OCI-M1 (cell line): ENCODE measurements at regions not wholly inside any gene's neighbourhood (a gene's known extent, or its start where the extent isn't known, plus 50 kb on each side); places are given as distances from the start of the nearest gene placed in this dataset.

Experiments
- DNase-seq: peaks from one replicate; lab custom pipeline; 2025; lab: John Stamatoyannopoulos, UW

DNA sequence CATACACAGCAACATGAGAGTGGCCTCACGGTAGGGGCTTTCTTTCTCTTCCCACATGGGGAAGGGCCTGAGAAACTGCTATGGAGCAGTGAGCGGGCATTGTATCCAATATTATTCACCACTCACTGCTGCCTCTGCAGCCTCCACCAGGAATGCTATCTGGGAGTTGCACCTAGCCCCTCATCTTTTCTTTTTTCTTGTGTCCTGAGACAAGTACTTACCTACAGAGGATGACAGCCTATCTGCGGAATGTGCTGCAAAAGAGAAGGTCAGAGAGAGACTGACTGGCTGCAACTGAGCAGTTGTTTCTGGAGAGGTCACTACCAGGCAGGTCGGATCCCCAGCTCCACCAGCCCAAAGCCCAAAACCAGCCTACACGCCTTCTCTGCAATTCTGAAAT is 52.1 kb upstream of the HTATIP2 start:
- DNase-seq: no peak

DNA sequence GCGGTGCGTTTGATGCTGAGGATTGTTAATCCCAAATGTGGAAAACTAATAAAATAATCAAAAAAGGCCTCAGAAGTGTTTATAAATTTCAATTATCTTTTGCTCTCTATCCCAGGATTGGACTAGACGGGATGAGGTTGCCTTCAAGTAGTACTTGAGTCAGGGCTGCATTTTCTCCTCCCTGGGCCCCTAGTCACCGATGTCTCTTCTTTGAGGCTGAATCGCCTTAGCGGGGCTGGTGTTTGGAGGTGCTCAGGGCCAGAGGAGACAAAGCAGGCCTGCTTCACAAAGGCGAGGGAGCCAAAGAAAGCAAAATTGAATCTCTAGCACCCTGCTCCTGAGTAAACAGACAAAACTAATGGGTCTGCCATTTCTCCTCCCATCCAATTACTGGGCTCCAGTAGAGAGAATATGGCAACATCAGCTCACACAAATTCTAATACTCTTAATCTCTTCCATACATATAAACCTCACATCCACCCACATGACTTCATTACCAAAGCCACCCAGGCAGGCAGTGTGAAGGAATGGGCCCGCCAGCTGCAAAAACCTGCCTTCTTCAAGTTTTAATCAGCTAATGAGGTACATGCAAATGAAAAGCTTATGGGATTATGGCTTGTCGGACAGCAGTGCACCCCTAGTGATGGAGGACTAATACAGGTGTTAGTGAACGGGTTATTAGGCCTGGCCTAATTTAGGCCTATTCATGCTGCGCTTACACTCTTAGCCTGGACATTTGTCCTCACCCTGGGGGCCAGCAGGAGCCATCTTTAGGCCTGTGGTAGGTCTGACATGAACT is 52.7 kb upstream of the HTATIP2 start:
- no peak for DNase-seq

DNA sequence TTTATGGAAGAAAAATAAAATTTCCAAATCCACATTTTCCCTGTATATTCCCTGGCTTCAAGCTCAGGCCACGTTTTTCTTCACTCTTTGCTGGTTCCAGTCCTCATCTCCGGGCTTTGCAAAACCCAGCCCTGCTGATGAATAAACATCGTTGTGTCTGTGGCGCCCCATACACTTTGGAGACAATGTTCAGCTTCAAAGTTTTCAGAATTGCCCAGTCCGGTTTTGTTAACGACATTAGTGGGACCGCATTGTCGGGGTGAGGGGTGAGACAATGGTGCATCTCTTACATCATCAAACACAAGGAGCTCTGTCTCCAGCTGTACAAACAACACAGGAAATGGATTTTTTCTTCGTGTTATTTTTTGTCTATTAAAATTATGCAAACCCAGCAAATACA is 53.4 kb upstream of the HTATIP2 start:
- no peak for DNase-seq

- DNase-seq: no peak
These were observed 54.1 kb upstream of the HTATIP2 start for GRCh38 chr11:20309231-20310025.

- no peak for DNase-seq
These were observed 54.9 kb upstream of the HTATIP2 start for GRCh38 chr11:20308601-20309000.

- no peak for DNase-seq
These were observed 60.0 kb upstream of the HTATIP2 start for GRCh38 chr11:20303391-20303965.

GRCh38 chr11:20293992-20294391 is 69.5 kb upstream of the HTATIP2 start:
- no peak for DNase-seq

GRCh38 chr11:20293531-20293930 is 70.0 kb upstream of the HTATIP2 start:
- DNase-seq: no peak

DNA sequence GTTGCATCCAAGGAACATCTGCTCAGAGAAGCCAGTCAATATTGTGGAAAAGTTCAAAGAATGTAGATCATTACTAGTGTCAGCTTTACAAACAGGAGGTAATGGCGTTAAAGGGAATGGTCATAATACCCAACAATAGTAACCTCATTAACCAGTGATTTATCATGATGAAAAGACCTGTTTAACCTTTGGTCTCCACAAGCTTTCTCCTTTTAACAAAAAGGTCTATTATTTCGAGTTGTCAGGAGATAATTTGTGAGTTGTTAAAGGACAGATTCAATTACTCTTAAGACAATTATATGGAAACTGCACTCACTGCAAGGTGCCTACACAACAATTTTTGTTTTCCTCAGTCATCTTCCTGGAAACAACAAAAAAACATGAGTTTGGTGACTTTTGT is 73.8 kb upstream of the HTATIP2 start:
- no peak for DNase-seq

DNA sequence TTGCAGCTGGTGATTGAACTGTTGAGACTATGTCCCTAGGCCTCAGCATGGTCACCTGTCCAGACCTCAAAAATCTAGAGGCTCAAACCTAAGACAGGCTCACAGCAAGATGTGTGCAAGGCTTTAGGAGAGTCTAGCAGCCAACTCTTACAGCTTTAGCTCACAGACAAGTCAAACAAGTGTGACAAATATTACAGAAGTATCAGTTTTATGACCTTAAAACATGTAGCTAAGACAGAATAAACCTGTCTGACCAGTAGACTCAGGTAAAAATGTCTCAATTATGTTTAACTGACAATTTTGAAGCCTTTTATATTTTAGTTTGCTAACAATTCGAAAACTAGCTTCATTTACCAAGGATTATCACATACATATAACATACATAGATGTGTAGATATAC is 80.0 kb upstream of the HTATIP2 start:
- no peak for DNase-seq

- no peak for DNase-seq
These were observed 84.8 kb upstream of the HTATIP2 start for GRCh38 chr11:20278727-20279126.

DNA sequence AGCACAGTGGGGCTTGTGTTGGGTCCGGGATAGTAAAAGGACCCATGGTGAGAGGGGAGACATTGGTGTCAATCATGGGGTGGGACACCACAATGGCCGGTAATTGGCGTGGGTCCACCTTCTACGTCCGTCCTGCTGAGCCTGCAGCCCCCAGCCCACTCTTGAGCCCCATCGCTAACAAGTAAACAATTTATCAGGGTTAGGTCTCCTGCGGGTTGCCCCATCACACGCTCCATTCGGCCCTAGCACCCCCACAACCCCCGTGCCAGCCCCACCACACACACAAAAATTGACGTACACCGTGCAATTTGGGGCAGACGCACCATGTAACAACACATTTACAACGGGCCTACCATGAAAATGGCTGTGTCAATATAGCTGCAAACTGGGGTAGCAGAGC is 86.5 kb upstream of the HTATIP2 start:
- no peak for DNase-seq

GRCh38 chr11:20275987-20276965 is 87.2 kb upstream of the HTATIP2 start:
- DNase-seq: no peak

- DNase-seq: no peak
These were observed 89.5 kb upstream of the HTATIP2 start for GRCh38 chr11:20274031-20274430.

GRCh38 chr11:20261526-20261925 is 101.3 kb upstream of the DBX1 start:
- no peak for DNase-seq

- no peak for DNase-seq
These were observed 100.0 kb upstream of the DBX1 start for GRCh38 chr11:20260307-20260706.

DNA sequence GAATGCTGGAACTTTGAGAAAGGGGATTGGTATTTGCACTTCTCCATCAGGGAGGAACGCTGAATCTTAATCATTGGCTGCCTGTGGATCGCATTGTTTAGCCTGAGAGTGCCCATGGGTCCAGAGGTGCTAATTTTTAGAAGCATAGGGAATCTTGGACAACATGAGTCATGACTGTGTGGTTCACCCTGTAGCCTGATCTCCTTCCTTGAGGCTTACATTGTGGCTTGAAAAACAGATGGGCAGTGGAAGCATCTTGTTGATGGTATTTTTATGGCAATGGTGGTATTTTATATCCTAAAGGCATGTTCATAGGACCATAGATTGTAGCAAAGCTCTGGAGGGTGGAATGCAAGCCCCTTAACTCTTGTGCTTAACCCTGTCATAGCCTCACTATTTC is 99.2 kb upstream of the DBX1 start:
- DNase-seq: no peak

- DNase-seq: no peak
These were observed 98.2 kb upstream of the DBX1 start for GRCh38 chr11:20258376-20258895.

DNA sequence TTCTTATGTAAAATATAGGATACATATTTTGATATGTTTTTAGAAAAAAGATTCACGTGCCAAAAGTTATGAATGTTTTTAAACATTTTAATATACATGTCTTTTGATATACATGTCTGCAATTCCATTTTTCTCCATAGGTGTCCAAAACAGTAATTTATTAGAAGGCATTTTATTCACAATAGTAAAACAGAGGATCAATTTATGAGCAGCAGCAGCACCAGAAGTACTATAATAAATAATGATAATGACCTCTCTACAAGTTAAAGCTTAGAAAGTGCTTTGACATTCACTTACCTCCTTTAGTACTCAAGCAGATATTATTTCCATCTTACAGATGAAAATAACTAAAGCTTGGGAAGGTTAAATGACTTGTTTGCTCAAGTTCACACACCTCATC is 96.7 kb upstream of the DBX1 start:
- DNase-seq: no peak

GRCh38 chr11:20253796-20254195 is 93.5 kb upstream of the DBX1 start:
- no peak for DNase-seq

DNA sequence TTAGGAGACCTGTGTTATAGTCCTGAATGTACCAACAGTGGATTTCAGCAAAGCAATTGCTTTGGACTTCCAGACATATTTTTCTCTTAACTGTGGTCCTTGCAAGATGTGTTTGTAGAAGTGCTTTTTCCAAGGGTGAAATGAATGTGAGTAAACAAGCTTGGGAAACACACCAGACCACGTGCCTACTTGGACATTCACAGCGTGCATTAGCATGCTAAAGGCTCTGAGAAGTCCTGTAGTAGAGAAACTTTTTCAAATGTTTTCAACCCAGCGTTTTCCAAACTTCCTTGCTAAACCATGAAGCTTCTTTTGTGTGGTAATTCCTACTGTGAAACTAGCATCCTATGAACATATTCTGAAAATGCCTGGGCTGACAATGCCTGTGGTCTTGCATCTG is 91.2 kb upstream of the DBX1 start:
- no peak for DNase-seq
